ENCODE measurements at regions not wholly inside any gene's neighbourhood (a gene's known extent, or its start where the extent isn't known, plus 50 kb on each side); places are given as distances from the start of the nearest gene placed in this dataset.

DNA sequence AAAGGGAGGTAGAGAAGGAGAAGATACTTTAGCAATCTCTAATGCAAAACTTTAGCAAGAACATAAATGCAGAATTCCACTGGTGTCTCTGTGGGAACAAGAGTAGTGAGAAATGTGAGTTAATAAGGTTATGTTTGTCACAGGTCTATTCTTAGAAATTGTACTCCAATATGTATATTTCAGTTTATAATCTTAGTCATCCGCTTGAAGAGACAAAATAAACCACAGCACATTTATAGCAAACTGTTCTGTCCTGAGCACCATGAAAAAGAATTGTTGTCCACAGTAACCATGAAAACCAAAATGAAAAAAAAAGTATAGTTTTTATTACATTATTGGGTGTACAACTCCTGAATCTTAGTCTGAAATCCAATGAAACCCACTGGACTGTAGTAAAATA, 93.6 kb upstream of the TSLP start:
- TF ChIP-seq CTCF (conservative IDR thresholded peaks at IDR 0.05) (no peak), EZH2 (IDR thresholded peaks at IDR 0.05; ENCODE audit: low read depth) (no peak)
